IMR-90 (cell line): ENCODE measurements at regions not wholly inside any gene's neighbourhood (a gene's known extent, or its start where the extent isn't known, plus 50 kb on each side); places are given as distances from the start of the nearest gene placed in this dataset.

Experiments
- CEBPB ChIP-seq: IDR thresholded peaks from 2 replicates; pipeline ENCODE4 v1.6.1; 2012; ENCODE audit warnings: low read depth, low read length, improper control_type of control experiment
- MAFK ChIP-seq: IDR thresholded peaks from 2 replicates; pipeline ENCODE4 v1.6.1; 2012; ENCODE audit warnings: low read depth, low read length, improper control_type of control experiment
- MAZ ChIP-seq: IDR thresholded peaks from 2 replicates; pipeline ENCODE4 v1.6.1; 2012; ENCODE audit warnings: low read depth, mild to moderate bottlenecking, low read length, improper control_type of control experiment, moderate library complexity, borderline replicate concordance
- POLR2A ChIP-seq: IDR thresholded peaks from 2 replicates; pipeline ENCODE4 v1.6.1; 2012; ENCODE audit warnings: mild to moderate bottlenecking, low read depth, low read length
- RAD21 ChIP-seq: IDR thresholded peaks from 2 replicates; pipeline ENCODE4 v1.6.1; 2012; ENCODE audit warnings: low read length, improper control_type of control experiment
- SMC3 ChIP-seq: fragments of 150-350 bp; IDR thresholded peaks from 2 replicates; pipeline ENCODE4 v1.6.1; 2016; ENCODE audit warnings: low read depth, mild to moderate bottlenecking, antibody characterized with exemption, low read length, moderate library complexity
- TF ChIP-seq, protein P1 (sequence below): conservative IDR thresholded peaks from 2 replicates; pipeline ENCODE4 v1.5.1; 2012; ENCODE audit warnings: mild to moderate bottlenecking, low read depth, low read length, improper control_type of control experiment
- TF ChIP-seq, protein P2 (sequence below): fragments of 150-350 bp; IDR thresholded peaks from 2 replicates; pipeline ENCODE4 v1.6.1; 2017; ENCODE audit warnings: mild to moderate bottlenecking, antibody characterized with exemption, low read length, low read depth
- TF ChIP-seq, protein P3 (sequence below): fragments of 150-350 bp; IDR thresholded peaks from 2 replicates; pipeline ENCODE4 v1.6.1; 2016; ENCODE audit warnings: low read depth, mild to moderate bottlenecking, low read length, moderate library complexity, borderline replicate concordance

DNA sequence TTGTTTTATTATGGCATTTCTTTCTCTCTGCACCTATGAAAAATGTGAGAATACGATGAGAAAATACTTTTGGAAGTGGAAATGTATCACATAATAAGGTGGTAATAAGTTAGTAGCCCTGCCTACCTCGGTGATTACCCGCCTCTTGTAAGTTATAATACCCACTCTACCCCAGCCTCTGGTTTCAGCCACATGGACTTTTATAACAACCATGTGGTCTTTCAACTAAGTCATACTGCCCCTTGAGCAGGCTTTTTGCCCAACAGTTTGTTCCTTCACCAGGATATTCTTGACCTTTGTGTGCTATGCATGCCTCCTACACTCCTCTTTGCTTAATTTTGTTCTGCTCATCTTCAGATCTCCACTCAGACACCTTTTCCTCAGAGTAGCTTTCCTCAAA lies 470.6 kb upstream of the ZWINT start:
- TF ChIP-seq RAD21 (no peak), POLR2A (no peak), MAFK (no peak), SMC3 (no peak), MAZ (no peak), CEBPB (no peak)
- TF ChIP-seq, protein P1, sequence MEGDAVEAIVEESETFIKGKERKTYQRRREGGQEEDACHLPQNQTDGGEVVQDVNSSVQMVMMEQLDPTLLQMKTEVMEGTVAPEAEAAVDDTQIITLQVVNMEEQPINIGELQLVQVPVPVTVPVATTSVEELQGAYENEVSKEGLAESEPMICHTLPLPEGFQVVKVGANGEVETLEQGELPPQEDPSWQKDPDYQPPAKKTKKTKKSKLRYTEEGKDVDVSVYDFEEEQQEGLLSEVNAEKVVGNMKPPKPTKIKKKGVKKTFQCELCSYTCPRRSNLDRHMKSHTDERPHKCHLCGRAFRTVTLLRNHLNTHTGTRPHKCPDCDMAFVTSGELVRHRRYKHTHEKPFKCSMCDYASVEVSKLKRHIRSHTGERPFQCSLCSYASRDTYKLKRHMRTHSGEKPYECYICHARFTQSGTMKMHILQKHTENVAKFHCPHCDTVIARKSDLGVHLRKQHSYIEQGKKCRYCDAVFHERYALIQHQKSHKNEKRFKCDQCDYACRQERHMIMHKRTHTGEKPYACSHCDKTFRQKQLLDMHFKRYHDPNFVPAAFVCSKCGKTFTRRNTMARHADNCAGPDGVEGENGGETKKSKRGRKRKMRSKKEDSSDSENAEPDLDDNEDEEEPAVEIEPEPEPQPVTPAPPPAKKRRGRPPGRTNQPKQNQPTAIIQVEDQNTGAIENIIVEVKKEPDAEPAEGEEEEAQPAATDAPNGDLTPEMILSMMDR = no peak
- TF ChIP-seq, protein P2, sequence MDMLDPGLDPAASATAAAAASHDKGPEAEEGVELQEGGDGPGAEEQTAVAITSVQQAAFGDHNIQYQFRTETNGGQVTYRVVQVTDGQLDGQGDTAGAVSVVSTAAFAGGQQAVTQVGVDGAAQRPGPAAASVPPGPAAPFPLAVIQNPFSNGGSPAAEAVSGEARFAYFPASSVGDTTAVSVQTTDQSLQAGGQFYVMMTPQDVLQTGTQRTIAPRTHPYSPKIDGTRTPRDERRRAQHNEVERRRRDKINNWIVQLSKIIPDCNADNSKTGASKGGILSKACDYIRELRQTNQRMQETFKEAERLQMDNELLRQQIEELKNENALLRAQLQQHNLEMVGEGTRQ = no peak
- TF ChIP-seq, protein P3, sequence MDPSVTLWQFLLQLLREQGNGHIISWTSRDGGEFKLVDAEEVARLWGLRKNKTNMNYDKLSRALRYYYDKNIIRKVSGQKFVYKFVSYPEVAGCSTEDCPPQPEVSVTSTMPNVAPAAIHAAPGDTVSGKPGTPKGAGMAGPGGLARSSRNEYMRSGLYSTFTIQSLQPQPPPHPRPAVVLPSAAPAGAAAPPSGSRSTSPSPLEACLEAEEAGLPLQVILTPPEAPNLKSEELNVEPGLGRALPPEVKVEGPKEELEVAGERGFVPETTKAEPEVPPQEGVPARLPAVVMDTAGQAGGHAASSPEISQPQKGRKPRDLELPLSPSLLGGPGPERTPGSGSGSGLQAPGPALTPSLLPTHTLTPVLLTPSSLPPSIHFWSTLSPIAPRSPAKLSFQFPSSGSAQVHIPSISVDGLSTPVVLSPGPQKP = no peak
